ENCODE measurements at regions not wholly inside any gene's neighbourhood (a gene's known extent, or its start where the extent isn't known, plus 50 kb on each side); places are given as distances from the start of the nearest gene placed in this dataset.

DNA sequence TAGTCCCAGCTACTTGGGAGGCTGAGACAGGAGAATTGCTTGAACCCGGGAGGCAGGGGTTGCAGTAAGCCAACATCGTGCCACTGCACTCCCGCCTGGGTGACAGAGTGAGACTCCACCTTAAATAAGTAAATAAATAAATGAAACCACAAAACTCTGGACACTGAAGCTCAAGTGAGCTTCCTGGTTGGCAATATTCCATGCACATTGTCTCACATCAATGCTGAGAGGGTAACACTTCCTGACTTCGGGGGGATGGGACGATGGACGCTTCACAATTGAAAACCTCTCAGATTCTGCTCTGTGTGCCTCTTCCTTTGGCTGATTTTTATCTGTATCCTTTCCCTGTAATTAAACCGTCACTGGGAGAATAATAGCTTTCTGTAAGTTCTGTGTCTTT, 70.0 kb upstream of the ZNF644 start:
- Histone ChIP-seq H3K4me3 (no peak overlapping the region), H3K27me3 (replicated peaks in 1 of 2; ENCODE audit: control insufficient read depth in 2 of 2, insufficient read depth in 2 of 2, low read length in 1 of 2) (no peaks in the 10 kb centered on the region), H3K79me2 (ENCODE audit: control insufficient read depth, insufficient read depth, low read length) (no peaks in the 10 kb centered on the region), H3K4me1 (ENCODE audit: control insufficient read depth, insufficient read depth, low read length) (no peaks in the 10 kb centered on the region), H4K20me1 (ENCODE audit: control insufficient read depth, insufficient read depth) (no peaks in the 10 kb centered on the region), H3K4me2 (ENCODE audit: control insufficient read depth, insufficient read depth) (no peak overlapping the region), H3K27ac (ENCODE audit: control insufficient read depth, insufficient read depth) (no peak overlapping the region), H3K36me3 (ENCODE audit: control insufficient read depth in 2 of 2, insufficient read depth in 2 of 2, low read length in 1 of 2) (no peaks in the 10 kb centered on the region), H3K9me3 (replicated peaks; ENCODE audit: control insufficient read depth, insufficient read depth, low read length) (no peaks in the 10 kb centered on the region), H2AFZ (ENCODE audit: control insufficient read depth, low read depth, low read length) (no peak overlapping the region), H3K9ac (ENCODE audit: control insufficient read depth, insufficient read depth, low read length) (no peak overlapping the region)
- FAIRE-seq, result no peak
- ChIA-PET POLR2A (no interaction called here), CTCF (no interaction called here), SMC1A (ENCODE audit: uncharacterized antibody, unreplicated experiment) (interaction anchor here (0.7 kb wide), 1 partner anchor 54 kb away, joined by 3 read pairs; no protein-coding TSS in a partner anchor), RAD21 (ENCODE audit: unreplicated experiment) (no interaction called here)
- BruUV-seq (replicated peaks), result no TSS peak
- TF ChIP-seq NRF1 (conservative IDR thresholded peaks at IDR 0.05; ENCODE audit: low read depth, low read length) (no peak), TBL1XR1 (IDR thresholded peaks at IDR 0.05; ENCODE audit: low read depth, low read length) (no peak), ASH2L (IDR thresholded peaks at IDR 0.05; ENCODE audit: borderline replicate concordance, low read depth) (no peak), SIX5 (IDR thresholded peaks at IDR 0.05; ENCODE audit: low read depth, low read length, severe bottlenecking) (no peak), MAX (IDR thresholded peaks at IDR 0.05; ENCODE audit: low read depth, low read length) (no peak)
- TF ChIP-seq, protein P1, sequence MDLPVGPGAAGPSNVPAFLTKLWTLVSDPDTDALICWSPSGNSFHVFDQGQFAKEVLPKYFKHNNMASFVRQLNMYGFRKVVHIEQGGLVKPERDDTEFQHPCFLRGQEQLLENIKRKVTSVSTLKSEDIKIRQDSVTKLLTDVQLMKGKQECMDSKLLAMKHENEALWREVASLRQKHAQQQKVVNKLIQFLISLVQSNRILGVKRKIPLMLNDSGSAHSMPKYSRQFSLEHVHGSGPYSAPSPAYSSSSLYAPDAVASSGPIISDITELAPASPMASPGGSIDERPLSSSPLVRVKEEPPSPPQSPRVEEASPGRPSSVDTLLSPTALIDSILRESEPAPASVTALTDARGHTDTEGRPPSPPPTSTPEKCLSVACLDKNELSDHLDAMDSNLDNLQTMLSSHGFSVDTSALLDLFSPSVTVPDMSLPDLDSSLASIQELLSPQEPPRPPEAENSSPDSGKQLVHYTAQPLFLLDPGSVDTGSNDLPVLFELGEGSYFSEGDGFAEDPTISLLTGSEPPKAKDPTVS (IDR thresholded peaks at IDR 0.05; ENCODE audit: low read depth, low read length), result no peak
- DNase-seq (ENCODE audit: low read depth, low spot score), result no peak
- intact Hi-C loops (cut with micrococcal nuclease; ENCODE audit: unreplicated experiment), result no loop called here
- in situ Hi-C loops (cut with MboI), result no loop called here
- WGBS (ENCODE audit: insufficient coverage, insufficient replicate concordance, low lambda C conversion rate, missing lambda C conversion rate), result 66% methylated on average over 7 of the region's 7 CpGs
- ATAC-seq, result no peak

- BruUV-seq (replicated peaks), result no TSS peak
- no peak overlapping the region for H3K4me2 ChIP-seq (ENCODE audit: control insufficient read depth, insufficient read depth)
- H3K9ac ChIP-seq (ENCODE audit: control insufficient read depth, insufficient read depth, low read length), result no peak overlapping the region
- CTCF ChIA-PET, result interaction anchor here (1.2 to 1.3 kb wide), 2 partner anchors 22 to 62 kb away, joined by 3 to 4 read pairs; no protein-coding TSS in a partner anchor
- no peak overlapping the region for H2AFZ ChIP-seq (ENCODE audit: control insufficient read depth, low read depth, low read length)
- in situ Hi-C loops (cut with MboI) (no loop called here), intact Hi-C loops (cut with micrococcal nuclease; ENCODE audit: unreplicated experiment) (no loop called here)
- no peaks in the 10 kb centered on the region for H3K4me1 ChIP-seq (ENCODE audit: control insufficient read depth, insufficient read depth, low read length)
- FAIRE-seq (no peak), DNase-seq (ENCODE audit: low read depth, low spot score) (no peak), ATAC-seq (peak; percentile 82)
- SMC1A ChIA-PET (ENCODE audit: uncharacterized antibody, unreplicated experiment), result interaction anchor here (0.6 to 1.3 kb wide), 2 partner anchors 22 to 30 kb away, joined by 4 to 7 read pairs; no protein-coding TSS in a partner anchor
- no peaks in the 10 kb centered on the region for H3K27me3 ChIP-seq (replicated peaks in 1 of 2; ENCODE audit: control insufficient read depth in 2 of 2, insufficient read depth in 2 of 2, low read length in 1 of 2)
- TF ChIP-seq NFYB (IDR thresholded peaks at IDR 0.05; ENCODE audit: insufficient read depth, low read depth, low read length), result peak; percentile 65
- no peak for TF ChIP-seq IKZF2 (IDR thresholded peaks at IDR 0.05)
- no peak for TF ChIP-seq ZBTB4 (CRISPR knock-in tag; IDR thresholded peaks at IDR 0.05)
- no peaks in the 10 kb centered on the region for H4K20me1 ChIP-seq (ENCODE audit: control insufficient read depth, insufficient read depth)
- no peaks in the 10 kb centered on the region for H3K79me2 ChIP-seq (ENCODE audit: control insufficient read depth, insufficient read depth, low read length)
- POLR2A ChIA-PET, result no interaction called here
- RAD21 ChIA-PET (ENCODE audit: unreplicated experiment), result no interaction called here
- WGBS (ENCODE audit: insufficient coverage, insufficient replicate concordance, low lambda C conversion rate, missing lambda C conversion rate), result 34% methylated on average over 3 of the region's 3 CpGs
- H3K4me3 ChIP-seq, result no peak overlapping the region
- no peaks in the 10 kb centered on the region; the same call in 2 of the 3 replicates for H3K9me3 ChIP-seq (replicated peaks; ENCODE audit: control insufficient read depth, insufficient read depth, low read length)
- no peak overlapping the region for H3K27ac ChIP-seq (ENCODE audit: control insufficient read depth, insufficient read depth)
- no peaks in the 10 kb centered on the region for H3K36me3 ChIP-seq (ENCODE audit: control insufficient read depth in 2 of 2, insufficient read depth in 2 of 2, low read length in 1 of 2)
Observed at GRCh38 chr1:91080650-91081049, 58.8 kb upstream of the ZNF644 start.
